ENCODE measurements at regions not wholly inside any gene's neighbourhood (a gene's known extent, or its start where the extent isn't known, plus 50 kb on each side); places are given as distances from the start of the nearest gene placed in this dataset.

DNA sequence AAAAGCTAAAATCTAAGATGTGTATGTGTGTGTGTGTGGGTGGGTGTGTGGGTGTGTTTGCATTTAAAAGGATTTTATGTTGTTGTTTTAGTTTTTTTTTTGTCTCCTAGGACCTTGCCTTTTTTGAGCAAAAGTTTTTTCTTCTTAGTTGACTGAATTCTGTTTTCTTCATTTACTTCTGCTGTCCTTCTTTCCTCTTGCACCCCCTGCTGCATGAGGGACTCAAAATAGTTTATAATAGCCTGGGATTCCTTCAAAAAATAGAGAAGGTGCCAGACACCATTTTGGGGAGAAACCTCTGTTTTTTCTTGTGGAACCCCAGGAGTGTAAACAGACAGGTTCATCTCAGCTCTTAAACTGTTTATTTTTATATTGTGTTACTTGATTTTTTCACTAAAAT is 817.7 kb downstream of the TBC1D22A start:
- DNase-seq (ENCODE audit: extremely low read depth, low read depth): no peak
- TF ChIP-seq, protein P1, sequence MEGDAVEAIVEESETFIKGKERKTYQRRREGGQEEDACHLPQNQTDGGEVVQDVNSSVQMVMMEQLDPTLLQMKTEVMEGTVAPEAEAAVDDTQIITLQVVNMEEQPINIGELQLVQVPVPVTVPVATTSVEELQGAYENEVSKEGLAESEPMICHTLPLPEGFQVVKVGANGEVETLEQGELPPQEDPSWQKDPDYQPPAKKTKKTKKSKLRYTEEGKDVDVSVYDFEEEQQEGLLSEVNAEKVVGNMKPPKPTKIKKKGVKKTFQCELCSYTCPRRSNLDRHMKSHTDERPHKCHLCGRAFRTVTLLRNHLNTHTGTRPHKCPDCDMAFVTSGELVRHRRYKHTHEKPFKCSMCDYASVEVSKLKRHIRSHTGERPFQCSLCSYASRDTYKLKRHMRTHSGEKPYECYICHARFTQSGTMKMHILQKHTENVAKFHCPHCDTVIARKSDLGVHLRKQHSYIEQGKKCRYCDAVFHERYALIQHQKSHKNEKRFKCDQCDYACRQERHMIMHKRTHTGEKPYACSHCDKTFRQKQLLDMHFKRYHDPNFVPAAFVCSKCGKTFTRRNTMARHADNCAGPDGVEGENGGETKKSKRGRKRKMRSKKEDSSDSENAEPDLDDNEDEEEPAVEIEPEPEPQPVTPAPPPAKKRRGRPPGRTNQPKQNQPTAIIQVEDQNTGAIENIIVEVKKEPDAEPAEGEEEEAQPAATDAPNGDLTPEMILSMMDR (IDR thresholded peaks at IDR 0.05; ENCODE audit: low read depth, low read length): no peak

DNA sequence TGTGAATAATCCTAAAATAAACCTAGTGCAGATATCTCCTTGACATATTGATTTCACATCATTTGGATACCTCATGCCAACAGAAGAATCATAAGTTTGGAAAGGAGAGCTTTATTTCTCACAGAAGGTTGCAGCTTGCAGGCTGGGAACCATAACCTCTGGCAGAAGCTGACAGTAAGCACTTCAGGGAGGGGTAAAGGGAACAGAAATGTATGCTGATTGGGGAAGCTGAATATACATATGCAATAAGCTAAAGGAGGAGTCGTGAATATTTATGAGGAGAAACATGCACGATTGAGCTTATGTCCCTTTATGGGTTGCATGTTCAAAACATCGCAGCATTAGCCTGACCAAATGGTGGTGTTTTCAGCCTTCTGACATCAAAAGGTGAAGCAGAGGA is 814.5 kb downstream of the TBC1D22A start:
- TF ChIP-seq, protein P1 (IDR thresholded peaks at IDR 0.05; ENCODE audit: low read depth, low read length): no peak
- DNase-seq (ENCODE audit: extremely low read depth, low read depth): no peak

DNA sequence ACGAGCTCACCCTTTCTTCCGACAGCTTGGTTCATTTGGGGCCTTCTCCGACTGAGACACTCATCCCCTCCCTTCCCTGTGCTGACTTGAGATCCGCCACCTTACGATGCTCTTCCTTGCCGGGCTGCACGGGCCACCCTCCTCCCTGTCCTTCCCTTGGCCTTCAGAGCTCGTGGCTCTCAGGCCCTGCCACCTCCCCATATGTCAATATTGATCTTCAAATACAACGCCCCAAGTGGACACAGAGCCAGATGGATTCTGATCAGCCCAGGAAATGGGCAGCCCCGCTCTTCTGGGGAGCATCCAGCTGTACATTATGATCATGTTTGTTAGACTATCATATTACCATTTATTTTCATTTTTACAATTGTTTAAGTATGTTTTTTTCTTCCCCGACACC is 812.8 kb downstream of the TBC1D22A start:
- TF ChIP-seq, protein P1 (IDR thresholded peaks at IDR 0.05; ENCODE audit: low read depth, low read length): no peak
- DNase-seq (ENCODE audit: extremely low read depth, low read depth): no peak

DNA sequence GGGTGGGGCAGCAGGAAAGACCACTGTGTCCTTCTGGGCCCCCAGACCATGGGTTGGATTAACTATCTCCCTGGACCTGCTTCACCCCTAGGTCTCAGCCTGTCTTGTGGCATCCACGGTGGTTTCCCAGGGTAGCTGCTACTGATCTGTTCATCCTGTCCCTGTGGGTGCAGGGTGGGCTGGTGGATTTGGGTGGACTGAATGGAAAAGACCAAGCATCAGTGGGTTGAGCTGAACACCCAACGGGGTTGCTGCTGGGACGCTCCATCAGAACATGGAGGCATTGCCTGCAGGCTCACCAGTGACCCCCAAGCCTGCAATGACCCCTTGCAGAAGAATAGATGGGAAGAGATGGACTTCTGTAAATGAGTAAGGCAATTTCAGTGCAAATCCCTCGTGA is 812.1 kb downstream of the TBC1D22A start:
- DNase-seq (ENCODE audit: extremely low read depth, low read depth): no peak
- TF ChIP-seq, protein P1 (IDR thresholded peaks at IDR 0.05; ENCODE audit: low read depth, low read length): no peak

DNA sequence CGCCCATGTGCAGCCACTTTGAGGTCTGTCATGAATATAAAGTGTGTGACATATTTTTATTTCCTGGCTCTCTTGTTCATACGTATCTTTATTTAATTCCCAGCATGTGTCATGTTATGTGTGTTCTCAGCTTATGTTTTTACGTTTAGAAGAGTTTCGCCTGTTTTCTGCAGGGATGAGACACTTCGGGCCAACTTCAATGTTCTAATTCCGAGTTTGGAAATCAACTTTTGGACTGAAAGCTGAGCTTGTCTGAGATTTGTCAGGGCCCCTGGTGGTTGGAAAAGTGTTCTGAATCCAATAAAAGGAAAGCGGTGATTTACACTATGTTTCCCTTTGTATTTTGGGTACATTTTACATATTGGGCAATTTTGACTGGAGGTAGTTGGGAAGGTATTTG is 810.7 kb downstream of the TBC1D22A start:
- TF ChIP-seq, protein P1 (IDR thresholded peaks at IDR 0.05; ENCODE audit: low read depth, low read length): no peak
- no peak for DNase-seq (ENCODE audit: extremely low read depth, low read depth)

DNA sequence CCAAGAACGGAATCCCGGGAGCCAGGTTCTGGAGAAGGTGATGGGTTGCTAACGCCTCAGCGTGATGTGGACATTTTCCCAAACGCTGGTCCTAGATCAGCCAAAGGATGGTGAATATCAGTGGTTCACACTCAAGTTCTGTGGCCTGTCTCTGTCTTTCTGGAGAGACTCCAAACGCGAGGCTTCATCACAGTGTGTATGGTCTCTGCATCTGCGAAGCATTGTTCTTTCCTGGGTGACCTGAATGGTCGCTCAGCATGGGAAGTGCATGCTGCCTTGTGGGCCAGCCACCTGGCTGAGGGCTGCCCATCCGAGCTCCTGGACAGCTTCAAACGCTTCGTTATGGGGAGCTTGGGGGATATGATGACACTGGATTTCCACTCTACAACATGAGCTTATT is 810.0 kb downstream of the TBC1D22A start:
- DNase-seq (ENCODE audit: extremely low read depth, low read depth): no peak
- TF ChIP-seq, protein P1 (IDR thresholded peaks at IDR 0.05; ENCODE audit: low read depth, low read length): no peak

DNA sequence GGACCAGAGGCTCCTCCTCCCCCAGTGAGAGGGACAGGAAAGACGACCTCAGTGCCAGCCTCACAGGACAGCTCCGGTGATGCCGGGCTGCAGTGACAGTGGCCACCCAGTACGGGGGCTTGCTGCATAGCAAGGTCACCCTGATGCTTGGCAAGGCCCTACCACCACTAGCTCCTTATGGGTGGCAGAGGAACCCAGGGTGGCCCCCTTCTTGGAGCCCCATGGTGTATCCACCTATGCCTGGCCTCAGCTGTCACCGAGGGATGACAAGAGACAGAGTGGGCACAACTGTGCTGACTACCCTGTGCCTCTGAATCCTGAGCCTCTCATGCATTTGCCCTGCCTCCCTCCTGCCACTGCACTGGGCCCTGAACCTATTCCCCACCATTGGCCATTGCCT is 809.2 kb downstream of the TBC1D22A start:
- TF ChIP-seq, protein P1 (IDR thresholded peaks at IDR 0.05; ENCODE audit: low read depth, low read length): no peak
- DNase-seq (ENCODE audit: extremely low read depth, low read depth): no peak
